ENCODE measurements at regions not wholly inside any gene's neighbourhood (a gene's known extent, or its start where the extent isn't known, plus 50 kb on each side); places are given as distances from the start of the nearest gene placed in this dataset.
"Not testable (repeated sequence)": the region's sequence is repeated elsewhere in the genome, so short reads cannot be mapped to it uniquely, and the experiment has no call there.

DNA sequence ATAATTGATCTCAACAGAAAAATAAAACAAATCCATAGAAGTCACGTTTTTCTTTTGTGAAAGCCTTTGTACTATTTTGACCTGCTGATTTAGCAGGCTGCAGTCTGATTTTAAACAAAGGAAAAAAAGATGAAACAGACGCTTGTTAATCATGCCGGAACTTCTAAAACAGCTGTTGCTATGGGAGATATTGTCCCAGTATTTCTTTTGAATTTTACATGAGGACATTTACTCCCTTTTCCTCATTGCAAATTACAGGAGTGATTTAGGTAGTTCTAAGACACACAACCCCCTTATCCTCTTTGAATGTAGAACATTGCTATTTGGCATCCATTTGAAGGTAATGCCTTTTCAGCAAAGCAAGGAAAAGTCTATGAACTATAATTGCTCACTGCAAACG, 416.1 kb downstream of the BCKDHB start:
- no peak for TF ChIP-seq CTCF (IDR thresholded peaks at IDR 0.05)
- Mint-ChIP-seq H3K9me3 (ENCODE audit: unreplicated experiment) (no peaks in the 10 kb centered on the region), H3K4me3 (ENCODE audit: unreplicated experiment) (no peak overlapping the region), H3K27ac (ENCODE audit: unreplicated experiment) (no peak overlapping the region), H3K36me3 (ENCODE audit: unreplicated experiment) (no peaks in the 10 kb centered on the region), H3K4me1 (ENCODE audit: unreplicated experiment) (peaks cover 14% of the 10 kb centered on the region), H3K27me3 (ENCODE audit: unreplicated experiment) (no peaks in the 10 kb centered on the region)
- no peak for DNase-seq (ENCODE audit: extremely low spot score, unreplicated experiment)

DNA sequence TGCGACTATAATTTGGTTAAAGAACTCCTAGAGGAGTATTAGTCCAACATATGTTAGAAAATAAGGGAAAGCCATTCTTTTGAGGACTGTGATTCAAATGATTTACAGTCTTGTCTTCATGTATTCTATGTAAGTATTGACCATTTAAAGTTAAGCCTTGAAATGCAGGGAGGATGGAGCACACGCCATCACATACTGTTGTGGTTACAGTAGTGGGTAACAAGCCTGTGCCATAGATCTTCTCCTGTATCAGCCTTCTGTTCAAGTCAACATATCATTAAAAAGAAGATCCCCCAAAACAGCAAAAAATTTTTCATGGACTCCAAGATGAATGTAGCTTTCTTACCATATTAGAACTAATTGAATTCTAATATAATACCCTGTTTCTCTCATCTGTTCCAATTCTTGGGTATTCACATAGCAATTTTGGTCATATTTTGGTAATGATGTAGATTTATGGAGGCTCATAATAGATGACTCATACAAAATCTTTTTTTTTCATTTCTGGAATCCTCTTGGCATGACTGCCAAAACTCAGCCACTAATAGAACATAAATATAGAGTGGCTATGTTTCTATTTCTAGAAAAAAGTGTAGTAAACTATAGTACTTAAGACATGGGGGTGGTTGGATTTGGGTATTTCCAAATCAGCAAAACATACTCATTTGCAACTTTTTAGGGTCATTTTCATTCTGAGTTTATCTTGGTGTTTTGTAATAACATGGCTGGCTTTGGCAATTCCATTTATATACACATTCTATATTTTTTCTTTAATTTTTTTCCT, 413.5 kb downstream of the BCKDHB start:
- no peak for DNase-seq (ENCODE audit: extremely low spot score, unreplicated experiment)
- TF ChIP-seq CTCF (IDR thresholded peaks at IDR 0.05) = no peak
- H3K9me3 Mint-ChIP-seq (ENCODE audit: unreplicated experiment) = no peaks in the 10 kb centered on the region

DNA sequence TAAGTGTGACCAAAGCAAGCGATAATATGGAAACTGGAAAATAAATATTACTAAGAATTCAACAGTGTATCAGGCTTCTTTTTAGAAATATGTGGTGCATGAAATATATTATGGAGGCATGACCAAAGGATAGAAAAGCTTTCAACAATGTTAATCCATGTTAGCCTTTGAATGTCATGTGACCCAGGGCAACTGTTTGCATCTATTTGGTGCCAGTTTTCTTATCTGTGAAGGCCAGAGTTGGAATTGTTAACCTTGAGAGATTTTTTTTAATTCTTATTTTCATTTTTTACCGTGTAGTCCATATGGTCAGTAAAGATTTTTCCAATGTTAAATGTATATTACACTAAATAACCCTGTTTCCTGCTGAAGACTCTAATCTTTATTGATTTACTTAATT, 411.1 kb downstream of the BCKDHB start:
- H3K9me3 Mint-ChIP-seq (ENCODE audit: unreplicated experiment) = no peaks in the 10 kb centered on the region
- peaks cover 4% of the 10 kb centered on the region for H3K27me3 Mint-ChIP-seq (ENCODE audit: unreplicated experiment)
- TF ChIP-seq CTCF (IDR thresholded peaks at IDR 0.05) = no peak
- no peak overlapping the region for H3K27ac Mint-ChIP-seq (ENCODE audit: unreplicated experiment)
- H3K4me1 Mint-ChIP-seq (ENCODE audit: unreplicated experiment) = peaks cover 4% of the 10 kb centered on the region
- no peak overlapping the region for H3K4me3 Mint-ChIP-seq (ENCODE audit: unreplicated experiment)
- DNase-seq (ENCODE audit: extremely low spot score, unreplicated experiment) = no peak
- H3K36me3 Mint-ChIP-seq (ENCODE audit: unreplicated experiment) = no peaks in the 10 kb centered on the region

More for the DNA sequence above, 413.5 kb downstream of the BCKDHB start:
- H3K27ac Mint-ChIP-seq (ENCODE audit: unreplicated experiment) = no peak overlapping the region
- no peak overlapping the region for H3K4me3 Mint-ChIP-seq (ENCODE audit: unreplicated experiment)
- no peaks in the 10 kb centered on the region for H3K27me3 Mint-ChIP-seq (ENCODE audit: unreplicated experiment)
- H3K36me3 Mint-ChIP-seq (ENCODE audit: unreplicated experiment) = no peaks in the 10 kb centered on the region
- peaks cover 14% of the 10 kb centered on the region for H3K4me1 Mint-ChIP-seq (ENCODE audit: unreplicated experiment)

GRCh38 chr6:80510521-80510920, 404.1 kb downstream of the BCKDHB start:
- not testable (repeated sequence) for H3K27ac Mint-ChIP-seq (ENCODE audit: unreplicated experiment); DNase-seq (ENCODE audit: extremely low spot score, unreplicated experiment); H3K4me3 Mint-ChIP-seq (ENCODE audit: unreplicated experiment); H3K36me3 Mint-ChIP-seq (ENCODE audit: unreplicated experiment); H3K4me1 Mint-ChIP-seq (ENCODE audit: unreplicated experiment); H3K9me3 Mint-ChIP-seq (ENCODE audit: unreplicated experiment)
- peaks cover 18% of the 10 kb centered on the region for H3K27me3 Mint-ChIP-seq (ENCODE audit: unreplicated experiment)

GRCh38 chr6:80508885-80509630, 402.6 kb downstream of the BCKDHB start:
- Mint-ChIP-seq H3K4me3 (ENCODE audit: unreplicated experiment) (no peak overlapping the region), H3K9me3 (ENCODE audit: unreplicated experiment) (no peaks in the 10 kb centered on the region), H3K27ac (ENCODE audit: unreplicated experiment) (no peak overlapping the region), H3K27me3 (ENCODE audit: unreplicated experiment) (peaks cover 15% of the 10 kb centered on the region), H3K36me3 (ENCODE audit: unreplicated experiment) (no peaks in the 10 kb centered on the region), H3K4me1 (ENCODE audit: unreplicated experiment) (no peaks in the 10 kb centered on the region)
- DNase-seq (ENCODE audit: extremely low spot score, unreplicated experiment) = no peak
- no peak for TF ChIP-seq CTCF (IDR thresholded peaks at IDR 0.05)

Data from osteocyte (in vitro differentiated cells).